ENCODE measurements at regions not wholly inside any gene's neighbourhood (a gene's known extent, or its start where the extent isn't known, plus 50 kb on each side); places are given as distances from the start of the nearest gene placed in this dataset.

DNA sequence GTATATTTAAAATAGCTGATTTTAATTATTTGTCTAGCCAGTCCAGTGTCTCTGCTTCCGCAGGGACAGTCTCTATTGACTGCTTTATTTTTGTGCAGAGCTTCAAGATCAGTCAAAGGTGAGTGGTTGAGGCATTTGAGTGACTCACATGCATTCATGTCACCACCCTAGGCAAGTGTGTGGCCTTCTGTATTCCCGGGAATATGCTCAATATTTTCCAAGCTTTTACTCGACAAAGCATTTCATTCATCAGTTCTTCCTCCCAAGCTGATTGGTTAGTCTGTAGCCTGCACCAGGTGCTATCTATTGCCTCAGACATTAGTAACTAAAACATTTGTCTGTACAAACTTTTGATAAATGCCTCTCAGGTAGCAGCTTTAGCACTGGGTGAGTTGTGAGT, 471.5 kb upstream of the NRG3 start:
- Histone ChIP-seq H3K4me3 (ENCODE audit: low read depth in 1 of 2, low read length in 2 of 2) (no peak overlapping the region), H2AFZ (ENCODE audit: low read depth, low read length) (no peak overlapping the region), H3K27ac (ENCODE audit: low read length) (no peak overlapping the region), H3K27me3 (ENCODE audit: insufficient read depth, low read length, poor library complexity) (no peaks in the 10 kb centered on the region), H3K4me1 (ENCODE audit: insufficient read depth, low read length) (no peaks in the 10 kb centered on the region), H4K20me1 (ENCODE audit: insufficient read depth, low read length) (no peaks in the 10 kb centered on the region), H3K9ac (ENCODE audit: low read depth, low read length) (no peak overlapping the region), H3K79me2 (ENCODE audit: insufficient read depth, low read length) (no peaks in the 10 kb centered on the region), H3K36me3 (ENCODE audit: insufficient read depth, low read length) (no peaks in the 10 kb centered on the region), H3K4me2 (ENCODE audit: insufficient read depth, low read length) (no peak overlapping the region), H3K9me3 (ENCODE audit: insufficient read depth, low read length, severe bottlenecking) (no peaks in the 10 kb centered on the region)
- no peak for TF ChIP-seq EZH2 (IDR thresholded peaks at IDR 0.05; ENCODE audit: borderline replicate concordance, low read depth, low read length, severe bottlenecking)
- TF ChIP-seq, protein P1, sequence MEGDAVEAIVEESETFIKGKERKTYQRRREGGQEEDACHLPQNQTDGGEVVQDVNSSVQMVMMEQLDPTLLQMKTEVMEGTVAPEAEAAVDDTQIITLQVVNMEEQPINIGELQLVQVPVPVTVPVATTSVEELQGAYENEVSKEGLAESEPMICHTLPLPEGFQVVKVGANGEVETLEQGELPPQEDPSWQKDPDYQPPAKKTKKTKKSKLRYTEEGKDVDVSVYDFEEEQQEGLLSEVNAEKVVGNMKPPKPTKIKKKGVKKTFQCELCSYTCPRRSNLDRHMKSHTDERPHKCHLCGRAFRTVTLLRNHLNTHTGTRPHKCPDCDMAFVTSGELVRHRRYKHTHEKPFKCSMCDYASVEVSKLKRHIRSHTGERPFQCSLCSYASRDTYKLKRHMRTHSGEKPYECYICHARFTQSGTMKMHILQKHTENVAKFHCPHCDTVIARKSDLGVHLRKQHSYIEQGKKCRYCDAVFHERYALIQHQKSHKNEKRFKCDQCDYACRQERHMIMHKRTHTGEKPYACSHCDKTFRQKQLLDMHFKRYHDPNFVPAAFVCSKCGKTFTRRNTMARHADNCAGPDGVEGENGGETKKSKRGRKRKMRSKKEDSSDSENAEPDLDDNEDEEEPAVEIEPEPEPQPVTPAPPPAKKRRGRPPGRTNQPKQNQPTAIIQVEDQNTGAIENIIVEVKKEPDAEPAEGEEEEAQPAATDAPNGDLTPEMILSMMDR (IDR thresholded peaks at IDR 0.05; ENCODE audit: borderline replicate concordance, extremely low read depth, low read length, poor library complexity, severe bottlenecking), result no peak
- ATAC-seq (ENCODE audit: insufficient read depth, low read depth) (no peak), DNase-seq (no peak)

DNA sequence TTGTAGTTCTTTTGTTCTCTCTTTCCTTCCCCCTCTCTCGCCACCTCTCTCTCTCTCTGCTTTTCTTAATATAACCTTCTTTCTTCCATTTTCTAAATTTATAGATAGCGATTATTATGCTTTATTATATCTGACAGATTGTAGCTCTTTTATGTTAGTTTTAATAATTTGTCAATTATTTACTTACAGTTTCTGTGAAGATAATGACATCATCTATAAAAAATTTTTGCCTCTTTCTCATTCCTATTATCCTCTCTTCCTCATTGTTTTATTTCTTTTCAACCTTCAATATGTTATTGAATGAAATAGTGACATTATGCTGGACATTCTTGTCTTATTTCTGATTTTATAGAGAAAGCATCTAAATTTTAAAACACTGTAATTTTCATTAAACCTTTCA, 469.6 kb upstream of the NRG3 start:
- no peaks in the 10 kb centered on the region for H3K4me1 ChIP-seq (ENCODE audit: insufficient read depth, low read length)
- no peak for TF ChIP-seq EZH2 (IDR thresholded peaks at IDR 0.05; ENCODE audit: borderline replicate concordance, low read depth, low read length, severe bottlenecking)
- TF ChIP-seq, protein P1 (IDR thresholded peaks at IDR 0.05; ENCODE audit: borderline replicate concordance, extremely low read depth, low read length, poor library complexity, severe bottlenecking), result no peak
- no peaks in the 10 kb centered on the region for H3K9me3 ChIP-seq (ENCODE audit: insufficient read depth, low read length, severe bottlenecking)
- no peak overlapping the region for H3K4me3 ChIP-seq (ENCODE audit: low read depth in 1 of 2, low read length in 2 of 2)
- no peaks in the 10 kb centered on the region for H3K79me2 ChIP-seq (ENCODE audit: insufficient read depth, low read length)
- H3K4me2 ChIP-seq (ENCODE audit: insufficient read depth, low read length), result no peak overlapping the region
- H4K20me1 ChIP-seq (ENCODE audit: insufficient read depth, low read length), result no peaks in the 10 kb centered on the region
- DNase-seq (no peak), ATAC-seq (ENCODE audit: insufficient read depth, low read depth) (no peak)
- no peak overlapping the region for H2AFZ ChIP-seq (ENCODE audit: low read depth, low read length)
- no peak overlapping the region for H3K27ac ChIP-seq (ENCODE audit: low read length)
- H3K9ac ChIP-seq (ENCODE audit: low read depth, low read length), result no peak overlapping the region
- H3K36me3 ChIP-seq (ENCODE audit: insufficient read depth, low read length), result no peaks in the 10 kb centered on the region
- H3K27me3 ChIP-seq (ENCODE audit: insufficient read depth, low read length, poor library complexity), result no peaks in the 10 kb centered on the region

DNA sequence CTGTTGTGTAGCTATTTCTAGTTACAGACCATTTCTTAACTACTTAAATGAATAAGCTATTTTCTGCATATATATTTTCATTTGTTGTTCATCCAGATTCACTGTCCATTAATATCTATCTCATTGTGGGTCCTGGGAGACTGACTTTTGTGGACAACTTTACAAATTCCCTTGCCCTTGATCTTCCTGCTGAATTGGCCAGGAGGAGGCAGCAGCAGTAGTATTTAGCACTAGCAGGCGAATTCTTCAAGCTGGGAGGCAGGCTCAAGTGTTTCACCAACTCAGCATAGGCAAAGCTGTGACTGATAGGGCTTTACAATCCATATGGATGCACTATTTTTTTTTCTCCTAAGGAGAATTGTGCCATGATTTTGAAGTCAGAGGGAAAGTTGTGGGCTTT, 461.0 kb upstream of the NRG3 start:
- Histone ChIP-seq H3K9me3 (ENCODE audit: insufficient read depth, low read length, severe bottlenecking) (no peaks in the 10 kb centered on the region), H2AFZ (ENCODE audit: low read depth, low read length) (no peak overlapping the region), H3K36me3 (ENCODE audit: insufficient read depth, low read length) (no peaks in the 10 kb centered on the region), H4K20me1 (ENCODE audit: insufficient read depth, low read length) (no peaks in the 10 kb centered on the region), H3K79me2 (ENCODE audit: insufficient read depth, low read length) (no peaks in the 10 kb centered on the region), H3K9ac (ENCODE audit: low read depth, low read length) (no peak overlapping the region), H3K27me3 (ENCODE audit: insufficient read depth, low read length, poor library complexity) (no peaks in the 10 kb centered on the region), H3K4me2 (ENCODE audit: insufficient read depth, low read length) (no peak overlapping the region), H3K4me3 (ENCODE audit: low read depth in 1 of 2, low read length in 2 of 2) (no peak overlapping the region), H3K4me1 (ENCODE audit: insufficient read depth, low read length) (no peaks in the 10 kb centered on the region), H3K27ac (ENCODE audit: low read length) (no peak overlapping the region)
- TF ChIP-seq, protein P1 (IDR thresholded peaks at IDR 0.05; ENCODE audit: borderline replicate concordance, extremely low read depth, low read length, poor library complexity, severe bottlenecking), result no peak
- TF ChIP-seq EZH2 (IDR thresholded peaks at IDR 0.05; ENCODE audit: borderline replicate concordance, low read depth, low read length, severe bottlenecking), result no peak
- ATAC-seq (ENCODE audit: insufficient read depth, low read depth), result no peak
- DNase-seq, result no peak

DNA sequence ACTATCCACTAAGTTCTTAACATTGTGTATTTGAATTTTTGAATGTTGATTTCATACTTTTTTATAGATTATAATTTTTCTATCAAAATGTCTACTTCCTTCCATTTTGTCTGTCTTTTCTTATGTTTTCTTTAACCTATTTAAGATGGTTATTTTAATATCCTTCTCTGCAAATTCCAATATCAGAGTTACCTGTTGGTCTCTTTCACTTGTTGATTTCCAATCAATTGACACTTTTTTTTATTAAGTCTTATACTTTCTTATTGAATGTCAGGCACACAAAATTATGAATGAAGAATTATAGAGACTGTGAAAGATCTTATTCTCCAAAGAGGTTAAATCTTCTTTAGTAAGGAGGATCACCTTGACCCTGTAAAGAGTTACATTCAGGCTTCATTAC, 448.3 kb upstream of the NRG3 start:
- Histone ChIP-seq H3K36me3 (ENCODE audit: insufficient read depth, low read length) (no peaks in the 10 kb centered on the region), H3K79me2 (ENCODE audit: insufficient read depth, low read length) (no peaks in the 10 kb centered on the region)

More for the DNA sequence above, 448.3 kb upstream of the NRG3 start:
- no peaks in the 10 kb centered on the region for H3K9me3 ChIP-seq (ENCODE audit: insufficient read depth, low read length, severe bottlenecking)
- no peaks in the 10 kb centered on the region for H3K27me3 ChIP-seq (ENCODE audit: insufficient read depth, low read length, poor library complexity)
- H3K27ac ChIP-seq (ENCODE audit: low read length), result no peak overlapping the region
- H3K4me2 ChIP-seq (ENCODE audit: insufficient read depth, low read length), result no peak overlapping the region
- H3K9ac ChIP-seq (ENCODE audit: low read depth, low read length), result no peak overlapping the region
- no peaks in the 10 kb centered on the region for H4K20me1 ChIP-seq (ENCODE audit: insufficient read depth, low read length)
- no peak overlapping the region for H3K4me3 ChIP-seq (ENCODE audit: low read depth in 1 of 2, low read length in 2 of 2)
- no peak overlapping the region for H2AFZ ChIP-seq (ENCODE audit: low read depth, low read length)
- no peaks in the 10 kb centered on the region for H3K4me1 ChIP-seq (ENCODE audit: insufficient read depth, low read length)
- TF ChIP-seq EZH2 (IDR thresholded peaks at IDR 0.05; ENCODE audit: borderline replicate concordance, low read depth, low read length, severe bottlenecking), result no peak
- TF ChIP-seq, protein P1 (IDR thresholded peaks at IDR 0.05; ENCODE audit: borderline replicate concordance, extremely low read depth, low read length, poor library complexity, severe bottlenecking), result no peak
- DNase-seq (no peak), ATAC-seq (ENCODE audit: insufficient read depth, low read depth) (no peak)
